ENCODE measurements at regions not wholly inside any gene's neighbourhood (a gene's known extent, or its start where the extent isn't known, plus 50 kb on each side); places are given as distances from the start of the nearest gene placed in this dataset.

DNA sequence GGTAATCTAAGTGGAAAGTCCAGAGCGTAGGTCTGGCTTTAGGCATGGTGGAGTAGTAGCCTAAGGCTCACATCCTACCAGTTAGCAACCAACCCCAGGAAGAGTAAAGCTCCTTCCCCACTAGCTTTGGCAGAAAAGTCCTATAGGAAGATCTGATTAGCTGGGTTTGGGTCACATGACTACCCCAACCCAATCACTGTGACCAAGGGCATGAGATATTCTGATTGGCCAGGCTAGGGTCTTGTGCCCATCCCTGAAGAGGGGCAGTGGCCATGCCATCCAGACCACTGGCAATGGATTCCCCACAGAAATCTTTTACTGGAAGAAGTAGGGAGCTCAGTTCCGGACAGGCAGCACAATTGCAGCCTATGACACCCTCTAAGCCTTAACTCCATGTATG is 58.6 kb upstream of the CD34 start:
- no peak for TF ChIP-seq ZNF556 (CRISPR knock-in tag; IDR thresholded peaks at IDR 0.05; ENCODE audit: borderline replicate concordance)
- TF ChIP-seq JUNB (CRISPR knock-in tag; IDR thresholded peaks at IDR 0.05; ENCODE audit: borderline replicate concordance) = no peak
- TF ChIP-seq, protein P1, sequence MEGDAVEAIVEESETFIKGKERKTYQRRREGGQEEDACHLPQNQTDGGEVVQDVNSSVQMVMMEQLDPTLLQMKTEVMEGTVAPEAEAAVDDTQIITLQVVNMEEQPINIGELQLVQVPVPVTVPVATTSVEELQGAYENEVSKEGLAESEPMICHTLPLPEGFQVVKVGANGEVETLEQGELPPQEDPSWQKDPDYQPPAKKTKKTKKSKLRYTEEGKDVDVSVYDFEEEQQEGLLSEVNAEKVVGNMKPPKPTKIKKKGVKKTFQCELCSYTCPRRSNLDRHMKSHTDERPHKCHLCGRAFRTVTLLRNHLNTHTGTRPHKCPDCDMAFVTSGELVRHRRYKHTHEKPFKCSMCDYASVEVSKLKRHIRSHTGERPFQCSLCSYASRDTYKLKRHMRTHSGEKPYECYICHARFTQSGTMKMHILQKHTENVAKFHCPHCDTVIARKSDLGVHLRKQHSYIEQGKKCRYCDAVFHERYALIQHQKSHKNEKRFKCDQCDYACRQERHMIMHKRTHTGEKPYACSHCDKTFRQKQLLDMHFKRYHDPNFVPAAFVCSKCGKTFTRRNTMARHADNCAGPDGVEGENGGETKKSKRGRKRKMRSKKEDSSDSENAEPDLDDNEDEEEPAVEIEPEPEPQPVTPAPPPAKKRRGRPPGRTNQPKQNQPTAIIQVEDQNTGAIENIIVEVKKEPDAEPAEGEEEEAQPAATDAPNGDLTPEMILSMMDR (CRISPR knock-in tag; IDR thresholded peaks at IDR 0.05) = no peak
- TF ChIP-seq GABPA (IDR thresholded peaks at IDR 0.05; ENCODE audit: low read depth, low read length) = no peak
- TF ChIP-seq GABPA (CRISPR knock-in tag; IDR thresholded peaks at IDR 0.05; ENCODE audit: low read depth) = no peak
- no peak for TF ChIP-seq ZNF343 (CRISPR knock-in tag; IDR thresholded peaks at IDR 0.05)
- TF ChIP-seq, protein P2, sequence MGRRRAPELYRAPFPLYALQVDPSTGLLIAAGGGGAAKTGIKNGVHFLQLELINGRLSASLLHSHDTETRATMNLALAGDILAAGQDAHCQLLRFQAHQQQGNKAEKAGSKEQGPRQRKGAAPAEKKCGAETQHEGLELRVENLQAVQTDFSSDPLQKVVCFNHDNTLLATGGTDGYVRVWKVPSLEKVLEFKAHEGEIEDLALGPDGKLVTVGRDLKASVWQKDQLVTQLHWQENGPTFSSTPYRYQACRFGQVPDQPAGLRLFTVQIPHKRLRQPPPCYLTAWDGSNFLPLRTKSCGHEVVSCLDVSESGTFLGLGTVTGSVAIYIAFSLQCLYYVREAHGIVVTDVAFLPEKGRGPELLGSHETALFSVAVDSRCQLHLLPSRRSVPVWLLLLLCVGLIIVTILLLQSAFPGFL (CRISPR knock-in tag; IDR thresholded peaks at IDR 0.05) = no peak
- no peak for TF ChIP-seq HNRNPH1 (optimal IDR thresholded peaks at IDR 0.05; ENCODE audit: low read depth, low read length)
- TF ChIP-seq ZNF720 (CRISPR knock-in tag; IDR thresholded peaks at IDR 0.05) = no peak
- no peak for TF ChIP-seq KAT7 (CRISPR knock-in tag; IDR thresholded peaks at IDR 0.05; ENCODE audit: borderline replicate concordance)
- TF ChIP-seq JARID2 (CRISPR knock-in tag; IDR thresholded peaks at IDR 0.05; ENCODE audit: insufficient replicate concordance) = no peak
- no peak for TF ChIP-seq SRY (CRISPR knock-in tag; IDR thresholded peaks at IDR 0.05)
- no peak for TF ChIP-seq ZNF530 (CRISPR knock-in tag; IDR thresholded peaks at IDR 0.05; ENCODE audit: low read depth)
- TF ChIP-seq ZIK1 (CRISPR knock-in tag; IDR thresholded peaks at IDR 0.05; ENCODE audit: borderline replicate concordance, low read depth) = no peak
